ENCODE measurements at regions not wholly inside any gene's neighbourhood (a gene's known extent, or its start where the extent isn't known, plus 50 kb on each side); places are given as distances from the start of the nearest gene placed in this dataset.

DNA sequence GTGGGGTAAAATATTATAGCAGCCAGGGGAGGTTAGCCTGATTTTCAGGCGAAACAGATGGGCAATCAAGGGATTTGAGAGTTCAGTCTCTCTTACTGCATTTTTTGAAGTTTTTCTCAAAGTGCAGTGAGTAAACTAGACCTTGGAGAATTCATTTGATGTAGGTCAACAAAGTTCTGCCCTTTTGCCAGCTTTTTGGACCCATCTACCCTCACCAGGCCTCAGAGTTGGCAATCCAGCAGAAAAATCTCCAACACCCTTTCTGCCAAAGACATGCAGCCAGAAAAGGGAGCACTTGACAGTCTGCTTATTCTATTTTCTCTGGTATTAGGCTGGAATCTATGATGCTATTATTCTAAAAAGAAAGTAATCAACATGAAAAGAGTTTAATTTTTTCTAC is 162.2 kb upstream of the TOM1L1 start:
- no peak for DNase-seq

DNA sequence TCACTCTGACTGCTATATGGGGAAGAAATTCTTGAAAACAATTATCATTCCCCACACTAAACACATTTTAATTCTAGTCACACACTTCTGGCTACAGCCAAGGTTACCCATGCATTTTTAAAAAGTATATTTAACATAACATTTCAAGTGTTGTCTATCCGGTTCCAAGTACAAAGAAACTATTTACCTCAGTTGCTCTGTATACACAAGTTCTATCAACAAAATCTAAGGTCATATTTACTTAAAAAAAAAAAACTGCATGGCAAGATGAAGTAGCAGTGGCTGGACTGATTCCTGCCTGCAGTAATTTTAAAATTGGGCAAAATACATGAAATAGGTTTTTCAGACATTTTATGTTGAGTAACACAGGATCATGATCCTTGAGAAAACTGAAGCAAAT is 155.9 kb upstream of the TOM1L1 start:
- no peak for DNase-seq

DNA sequence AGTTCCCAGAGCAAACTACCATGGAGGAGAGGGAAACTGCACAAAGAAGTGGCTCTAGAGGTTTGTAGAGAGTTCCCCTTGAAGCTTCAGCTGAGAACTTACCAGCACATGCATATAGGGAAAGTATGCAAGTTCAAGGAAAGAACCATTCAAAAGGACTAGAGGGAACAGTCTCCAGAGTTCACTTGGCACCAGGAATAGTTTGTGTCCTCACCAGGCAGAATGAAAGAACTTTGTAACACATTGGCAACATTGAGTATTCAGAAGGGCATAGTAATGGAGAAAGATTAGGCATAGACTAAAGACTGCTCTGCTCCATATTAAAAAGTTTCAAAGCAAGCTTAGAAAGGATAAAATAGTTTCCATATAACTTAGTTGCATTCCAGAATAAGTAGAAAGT is 155.4 kb upstream of the TOM1L1 start:
- DNase-seq = no peak

DNA sequence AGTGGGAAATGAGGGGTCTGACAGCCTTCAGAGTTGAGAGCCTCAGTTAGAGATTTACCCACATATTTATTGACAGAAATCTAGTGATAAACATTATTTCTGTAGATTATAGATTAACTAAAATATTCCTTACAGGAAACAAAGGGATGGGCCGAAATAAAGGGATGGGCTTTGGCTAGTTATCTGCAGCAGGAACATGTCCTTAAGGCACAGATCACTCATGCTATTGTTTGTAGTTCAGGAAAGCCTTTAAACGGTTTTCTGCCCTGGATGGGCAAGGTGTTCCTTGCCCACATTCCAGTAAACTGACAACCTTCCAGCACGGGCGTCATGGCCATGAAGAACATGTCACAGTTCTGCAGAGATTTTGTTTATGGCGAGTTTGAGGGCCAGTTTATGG is 154.8 kb upstream of the TOM1L1 start:
- no peak for DNase-seq

DNA sequence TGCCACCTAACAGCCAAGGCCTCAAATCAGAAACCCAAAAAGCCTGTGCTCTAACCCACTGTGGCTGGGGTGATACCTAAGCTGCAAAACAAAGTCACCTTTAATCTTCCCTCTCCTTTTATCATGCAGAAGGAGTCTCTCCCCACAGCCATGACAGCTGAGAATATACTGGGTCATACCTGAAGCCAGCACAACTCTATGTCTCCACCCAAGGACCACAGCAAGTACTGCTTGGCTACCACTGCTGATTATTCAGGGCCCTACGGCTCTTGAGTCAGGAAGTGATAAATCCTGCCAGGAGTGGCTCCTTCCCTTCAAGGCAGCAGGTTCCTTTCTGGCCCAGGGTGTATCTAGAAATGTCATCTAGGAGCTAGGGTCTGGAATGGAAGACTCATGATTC is 151.5 kb upstream of the TOM1L1 start:
- no peak for DNase-seq

DNA sequence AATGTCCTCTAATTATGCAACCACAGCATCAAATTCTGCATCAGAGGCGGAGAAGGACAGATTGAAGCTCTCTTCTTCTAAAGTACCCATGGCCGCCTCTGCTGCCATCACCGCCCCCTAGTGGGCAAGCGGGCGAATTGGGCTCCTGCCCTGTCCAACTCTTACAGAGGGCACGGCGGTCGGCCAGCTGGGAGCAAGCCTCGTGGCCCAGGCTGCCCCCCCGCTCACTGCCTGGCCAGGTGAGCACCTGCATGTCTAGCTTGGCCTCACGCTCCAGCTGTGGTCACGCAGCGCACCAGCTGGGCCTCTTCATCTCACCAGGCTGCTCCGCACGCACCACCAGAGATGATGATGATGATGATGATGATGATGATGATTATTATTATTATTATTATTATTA is 146.1 kb upstream of the TOM1L1 start:
- no peak for DNase-seq

DNA sequence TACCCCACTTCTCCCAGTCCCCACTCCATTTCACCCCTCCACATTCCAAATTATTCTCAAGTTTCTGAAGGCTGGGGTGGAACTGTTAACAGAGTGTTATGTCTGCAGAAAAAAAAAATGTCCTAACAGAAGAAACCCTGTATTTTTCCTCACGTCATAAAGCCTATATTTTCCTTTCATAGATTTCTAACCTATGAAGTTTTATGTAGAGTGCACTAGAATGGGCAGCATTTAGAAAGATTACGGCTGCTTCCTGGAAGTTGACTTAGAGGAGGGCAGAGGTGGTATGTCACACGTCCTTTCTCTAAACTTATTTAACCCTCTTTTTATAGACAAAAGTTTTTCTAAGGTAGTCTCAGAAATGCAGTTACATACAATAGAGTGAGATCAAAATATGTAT is 139.8 kb upstream of the TOM1L1 start:
- no peak for DNase-seq

DNA sequence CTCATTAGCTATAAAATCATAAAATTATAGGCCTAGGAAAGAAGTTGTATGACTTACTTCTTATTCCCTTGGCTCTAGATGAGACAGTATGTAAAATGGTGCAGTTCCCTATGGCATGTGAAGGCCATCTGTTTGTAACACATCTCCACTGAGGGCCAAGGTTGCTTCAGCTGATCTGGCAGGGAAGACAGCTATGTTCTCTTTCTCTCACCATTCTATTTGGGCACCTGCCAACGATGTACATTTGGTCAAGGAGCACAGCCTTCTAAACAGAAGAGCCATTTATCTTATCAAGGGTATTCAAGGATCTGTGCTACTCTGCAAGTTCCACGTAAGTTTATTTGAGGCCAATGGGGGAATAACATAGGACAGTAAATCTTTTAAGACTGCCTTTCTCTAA is 129.8 kb upstream of the TOM1L1 start:
- no peak for DNase-seq

DNA sequence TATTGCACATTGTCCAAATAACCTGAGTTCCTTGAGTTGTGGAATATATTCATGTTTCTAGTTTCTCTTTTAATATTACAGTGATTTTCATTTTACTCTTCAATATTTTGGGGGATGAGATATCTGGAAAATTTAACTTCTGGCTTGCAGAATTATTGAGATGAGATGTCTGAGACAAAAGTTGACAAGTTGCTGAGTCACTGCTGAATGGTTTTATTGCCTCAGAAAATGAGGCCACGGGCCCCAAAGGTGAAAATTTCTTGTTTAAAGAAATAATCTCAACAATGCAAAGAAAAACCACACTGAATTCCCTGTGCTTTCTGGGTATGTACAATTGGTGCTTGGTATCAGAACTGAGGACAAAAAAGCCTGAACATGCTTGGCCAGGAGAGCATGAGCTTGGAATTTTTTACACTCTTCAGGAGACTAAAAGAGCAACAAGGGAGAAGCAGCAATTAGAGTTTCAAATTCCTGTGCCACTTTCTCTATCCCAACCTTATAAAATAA is 129.2 kb upstream of the TOM1L1 start:
- DNase-seq = no peak

DNA sequence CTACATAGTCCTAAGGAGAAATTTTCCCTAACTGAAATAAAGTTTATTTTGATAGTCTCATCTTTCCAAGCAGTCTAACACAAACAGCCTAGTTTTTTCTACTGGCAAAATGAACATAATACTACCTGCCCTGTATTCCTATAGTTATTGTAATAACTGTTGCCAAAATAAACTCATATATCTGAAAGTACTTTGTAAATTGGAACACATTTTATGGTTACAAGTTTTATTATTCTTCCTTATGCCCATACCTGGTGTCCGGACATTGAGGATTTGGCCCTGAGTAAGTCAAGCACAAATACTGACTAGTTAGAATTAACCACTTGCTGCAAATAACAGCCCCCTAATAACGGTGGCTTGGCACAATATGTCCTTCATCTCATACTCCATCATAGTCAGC is 120.4 kb upstream of the TOM1L1 start:
- DNase-seq = no peak

DNA sequence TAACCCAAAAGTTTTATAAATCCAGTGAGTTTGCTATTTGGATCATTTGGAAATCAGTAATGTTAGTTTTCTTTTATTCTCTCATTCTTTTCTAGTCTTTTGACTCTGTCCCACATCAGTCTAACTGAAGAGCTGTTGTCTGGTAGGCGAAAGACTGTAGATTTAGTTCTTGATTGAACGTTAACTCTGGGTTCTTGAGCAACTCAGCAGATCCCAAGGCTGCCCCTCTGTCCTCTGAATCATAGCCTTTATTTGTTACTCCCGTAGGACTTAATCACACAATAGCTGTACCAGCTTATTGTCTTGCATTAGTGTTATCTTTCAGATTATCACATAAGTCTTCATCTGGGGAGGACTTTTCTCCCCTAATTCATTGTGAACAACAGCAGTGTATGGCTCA is 119.3 kb upstream of the TOM1L1 start:
- no peak for DNase-seq

DNA sequence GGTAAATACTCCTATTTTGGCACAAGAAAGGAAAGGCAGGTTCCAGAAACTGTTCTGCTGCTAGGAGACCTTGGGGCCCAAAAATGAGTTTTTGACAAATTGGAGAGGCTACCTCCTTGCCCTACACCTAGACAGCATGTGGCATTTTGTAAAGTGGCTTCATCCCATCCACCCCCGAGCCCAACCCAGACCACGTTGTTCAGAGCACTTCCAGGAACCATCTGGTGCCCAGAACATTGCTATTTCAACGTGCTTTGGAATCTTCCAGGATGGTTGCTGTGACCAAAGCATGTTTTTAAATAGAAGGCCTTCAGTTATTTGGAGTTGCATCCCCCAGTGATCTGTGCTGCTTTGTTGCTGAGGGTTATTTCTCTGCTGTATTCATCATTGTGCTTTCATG is 116.3 kb upstream of the TOM1L1 start:
- DNase-seq = no peak

DNA sequence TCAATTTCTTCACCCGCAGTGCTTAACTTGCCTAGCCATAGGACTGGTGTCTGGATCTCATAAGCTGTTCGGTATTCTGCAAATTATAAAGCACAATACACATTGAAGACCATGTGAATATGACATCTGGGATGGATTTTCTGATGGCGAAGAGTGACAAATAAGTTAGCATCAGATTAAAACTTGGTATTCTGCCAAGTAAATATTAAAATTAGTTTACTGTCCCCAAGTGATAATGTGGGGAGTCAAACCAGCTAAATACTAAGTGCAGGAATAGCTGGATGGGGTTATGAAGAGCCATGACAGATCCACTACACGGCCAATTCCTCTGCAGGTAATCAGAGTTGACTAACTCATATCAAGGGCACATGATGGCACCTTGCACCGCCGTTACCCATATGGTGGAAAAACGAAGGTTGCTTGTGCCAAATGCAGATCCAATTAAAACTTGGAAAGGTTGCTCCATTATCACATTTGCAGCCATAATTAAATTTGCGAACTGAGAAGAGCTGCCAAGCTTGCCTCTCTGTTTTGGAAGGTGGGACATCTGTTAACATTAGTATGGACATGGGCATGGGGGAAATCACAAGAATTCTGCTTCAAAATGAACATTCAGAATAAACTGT is 114.9 kb upstream of the TOM1L1 start:
- no peak for DNase-seq

DNA sequence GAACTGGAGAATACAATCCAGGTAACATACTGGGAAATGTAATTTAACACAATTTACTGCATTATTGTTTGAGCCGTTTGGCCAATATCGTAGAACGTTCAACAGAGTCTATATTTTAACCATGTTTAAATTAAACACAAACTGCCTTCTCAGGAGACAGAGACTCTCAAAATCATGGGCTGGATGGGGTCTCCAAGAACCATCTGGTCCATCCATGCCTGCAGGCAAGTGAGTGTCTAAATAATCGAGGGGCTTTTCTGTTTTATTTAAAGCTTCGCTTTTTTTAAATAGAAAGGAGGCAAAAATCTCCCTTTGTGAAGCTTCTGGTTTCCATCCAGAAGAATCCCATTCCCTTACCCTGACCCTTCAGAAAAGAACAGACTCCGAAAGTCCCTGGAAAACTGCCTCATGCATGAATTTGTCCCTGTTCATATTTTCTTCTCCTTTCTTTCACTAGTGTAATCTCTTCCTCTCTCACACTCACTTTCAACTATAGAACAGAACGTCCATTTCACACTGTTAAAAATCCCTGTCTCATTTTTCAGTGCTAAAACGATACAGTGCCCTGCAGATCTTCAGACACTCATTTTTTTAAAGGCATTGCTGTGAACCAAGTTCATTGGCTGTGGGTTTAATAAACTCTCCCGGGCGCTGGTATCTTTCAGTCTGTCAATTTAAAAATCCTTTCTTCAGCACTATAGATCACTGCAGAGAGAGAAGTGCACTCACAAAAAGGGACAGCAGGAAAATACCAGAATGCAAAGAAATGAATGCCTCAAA is 111.4 kb upstream of the TOM1L1 start:
- DNase-seq = no peak

DNA sequence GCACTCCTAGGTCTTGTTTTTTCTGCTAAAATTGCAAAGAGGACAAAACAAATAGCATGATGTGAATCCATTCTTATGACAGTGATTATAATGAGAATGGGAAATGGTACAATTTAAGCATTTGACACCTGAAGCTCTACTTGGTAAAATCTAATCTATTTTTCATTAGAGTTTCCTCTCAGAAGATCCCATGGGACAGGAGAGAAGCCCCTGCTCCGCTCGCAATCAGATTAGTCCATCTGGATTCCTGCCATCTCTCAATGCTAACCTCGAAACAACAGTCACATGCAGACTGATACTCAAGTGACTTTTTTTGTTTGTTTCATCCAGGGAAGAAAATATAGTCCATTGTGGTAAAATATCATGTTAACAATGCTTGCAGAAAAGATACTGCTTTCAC is 107.4 kb upstream of the TOM1L1 start:
- DNase-seq = no peak

DNA sequence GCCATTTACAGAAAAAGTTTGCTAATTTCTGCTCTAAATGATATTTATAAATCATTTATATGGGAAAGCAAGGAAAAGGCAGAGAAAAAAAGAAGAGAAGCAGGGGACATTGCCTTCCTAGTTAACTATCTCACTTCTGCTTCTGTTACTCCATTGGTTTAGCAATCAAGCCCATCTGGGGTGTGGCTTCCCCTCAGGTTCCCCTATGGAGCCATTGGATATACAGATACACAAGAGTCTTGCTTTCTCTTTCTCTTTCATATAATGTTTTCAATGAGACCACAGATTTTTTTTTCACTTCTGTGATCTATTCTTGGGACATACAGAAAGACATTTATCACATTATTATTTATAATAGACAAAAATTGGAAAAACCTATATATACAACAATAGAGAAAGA is 105.6 kb upstream of the TOM1L1 start:
- DNase-seq = no peak

DNA sequence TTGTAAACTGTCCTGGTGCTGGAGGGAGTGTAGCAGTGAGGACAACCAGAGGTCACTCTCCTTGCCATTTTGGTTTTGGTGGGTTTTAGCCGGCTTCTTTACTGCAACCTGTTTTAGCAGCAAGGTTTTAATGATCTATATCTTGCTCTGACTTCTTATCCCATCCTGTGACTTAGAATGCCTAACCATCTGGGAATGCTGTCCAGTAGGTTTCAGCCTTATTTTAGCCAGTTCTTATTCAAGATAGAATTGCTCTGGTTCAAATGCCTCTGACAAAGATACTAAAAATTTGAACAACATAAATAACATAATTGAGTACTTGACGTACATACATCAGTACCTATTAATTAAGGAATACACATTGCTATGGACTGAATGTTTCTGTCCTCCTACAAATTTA is 93.3 kb upstream of the TOM1L1 start:
- no peak for DNase-seq

DNA sequence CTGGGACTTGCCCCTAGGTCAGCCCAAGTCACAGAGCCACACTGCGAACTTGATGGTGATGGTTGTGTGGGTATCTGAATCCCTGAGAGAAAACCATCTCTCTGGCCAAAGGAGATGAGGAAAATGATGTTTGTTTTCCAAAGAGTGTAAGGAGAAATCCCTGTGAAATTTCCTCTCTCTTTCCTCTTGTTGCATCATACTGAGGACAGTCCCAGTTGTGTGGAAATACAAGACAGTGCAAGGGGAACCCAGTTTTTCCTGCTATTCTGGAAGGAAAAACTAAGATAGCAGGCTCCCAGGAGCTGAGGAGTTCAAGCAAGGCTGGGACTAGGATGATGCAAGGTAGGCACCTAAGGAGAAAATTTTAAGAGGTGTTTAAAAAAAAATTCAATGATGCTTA is 86.8 kb upstream of the TOM1L1 start:
- DNase-seq = no peak

DNA sequence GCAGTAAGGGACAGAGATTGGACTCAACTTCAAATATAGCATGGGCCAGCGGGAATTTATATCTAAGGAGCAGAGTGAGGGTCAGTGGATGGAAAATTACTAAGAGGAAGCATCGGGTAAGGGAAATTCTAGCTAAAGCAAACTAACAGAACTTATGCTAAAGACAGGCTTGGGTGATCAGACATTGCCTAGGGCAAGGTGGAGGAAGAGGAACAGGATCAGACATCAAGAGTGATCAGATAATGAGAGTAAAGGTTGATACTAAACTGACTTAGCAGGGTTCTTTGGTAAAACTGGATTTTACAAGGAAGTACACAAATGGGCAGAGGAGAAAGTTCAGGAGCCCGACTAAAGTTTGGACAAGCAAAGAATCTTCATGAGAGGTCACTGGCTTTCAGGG is 86.3 kb upstream of the TOM1L1 start:
- no peak for DNase-seq

DNA sequence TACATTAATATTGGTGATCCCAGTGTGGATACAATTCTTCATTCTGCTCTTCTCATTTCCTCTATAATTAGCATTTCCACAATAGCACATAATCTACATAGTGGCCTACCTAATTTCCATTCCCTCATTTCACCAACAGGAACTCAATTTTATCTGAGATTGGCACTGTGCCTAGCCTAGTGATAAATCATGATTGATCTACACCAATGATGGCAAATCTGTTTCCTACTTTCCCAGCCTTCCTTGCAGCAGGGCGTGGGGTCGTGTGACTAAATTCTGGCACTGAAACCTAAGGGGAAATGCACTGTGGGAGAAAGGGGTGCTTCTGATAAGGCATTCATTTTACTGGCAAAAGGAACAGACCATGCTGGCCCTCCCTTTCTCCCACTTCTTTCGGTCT is 66.6 kb upstream of the TOM1L1 start:
- DNase-seq = no peak

DNA sequence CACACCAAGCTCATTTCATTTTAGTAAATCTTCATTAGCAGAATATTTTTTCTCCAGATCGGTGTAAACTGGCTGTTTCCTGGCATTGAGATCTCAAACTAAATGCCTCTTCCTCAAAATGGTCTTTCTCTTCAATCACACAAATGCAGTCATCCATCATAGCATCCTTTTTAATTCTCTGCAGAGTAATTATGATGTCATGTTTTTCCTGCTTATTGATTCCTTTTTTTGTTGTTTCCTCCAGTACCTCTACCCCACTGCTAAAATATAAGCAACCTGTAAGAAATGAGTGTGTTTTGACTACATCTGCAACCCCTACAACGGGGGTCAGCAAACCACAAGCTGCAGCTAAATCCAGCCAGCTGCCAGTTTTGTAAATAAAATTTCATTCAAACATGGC is 65.6 kb upstream of the TOM1L1 start:
- no peak for DNase-seq

DNA sequence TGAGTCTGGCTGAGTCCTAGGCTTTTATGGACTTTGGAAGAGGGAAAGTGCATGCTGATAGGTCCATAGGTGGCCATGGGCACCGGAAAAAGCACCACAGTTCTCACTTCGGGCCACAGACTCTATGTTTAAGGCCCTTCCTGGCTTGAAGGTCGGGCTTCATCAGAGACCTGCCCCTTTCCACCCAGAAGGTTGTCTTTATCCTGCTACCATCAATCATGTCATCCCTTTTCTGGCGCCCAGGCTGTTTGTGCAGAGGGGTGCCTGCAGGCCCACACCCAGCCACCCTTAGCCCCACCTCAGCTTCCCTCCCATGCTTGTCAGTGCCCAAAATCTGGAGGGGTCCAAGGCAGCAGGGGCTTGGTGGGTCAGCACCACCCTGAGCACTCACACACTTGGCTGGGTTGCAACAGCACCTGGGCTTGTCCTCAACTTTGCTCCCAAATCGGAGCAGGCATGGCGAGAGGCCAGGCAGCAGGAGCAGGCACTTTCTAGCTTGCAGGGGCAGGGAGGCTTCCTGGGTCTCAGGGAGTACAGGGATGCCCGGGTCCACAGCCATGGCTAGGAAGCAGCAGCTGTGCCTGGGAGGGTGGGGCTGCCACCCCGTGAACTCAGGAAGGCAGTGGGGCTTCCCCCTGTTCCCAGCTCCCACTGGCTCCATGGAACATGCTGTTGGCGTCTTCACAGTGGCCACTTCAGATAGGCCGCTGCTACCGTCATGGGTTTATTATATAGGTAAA is 63.8 kb upstream of the TOM1L1 start:
- DNase-seq = no peak

DNA sequence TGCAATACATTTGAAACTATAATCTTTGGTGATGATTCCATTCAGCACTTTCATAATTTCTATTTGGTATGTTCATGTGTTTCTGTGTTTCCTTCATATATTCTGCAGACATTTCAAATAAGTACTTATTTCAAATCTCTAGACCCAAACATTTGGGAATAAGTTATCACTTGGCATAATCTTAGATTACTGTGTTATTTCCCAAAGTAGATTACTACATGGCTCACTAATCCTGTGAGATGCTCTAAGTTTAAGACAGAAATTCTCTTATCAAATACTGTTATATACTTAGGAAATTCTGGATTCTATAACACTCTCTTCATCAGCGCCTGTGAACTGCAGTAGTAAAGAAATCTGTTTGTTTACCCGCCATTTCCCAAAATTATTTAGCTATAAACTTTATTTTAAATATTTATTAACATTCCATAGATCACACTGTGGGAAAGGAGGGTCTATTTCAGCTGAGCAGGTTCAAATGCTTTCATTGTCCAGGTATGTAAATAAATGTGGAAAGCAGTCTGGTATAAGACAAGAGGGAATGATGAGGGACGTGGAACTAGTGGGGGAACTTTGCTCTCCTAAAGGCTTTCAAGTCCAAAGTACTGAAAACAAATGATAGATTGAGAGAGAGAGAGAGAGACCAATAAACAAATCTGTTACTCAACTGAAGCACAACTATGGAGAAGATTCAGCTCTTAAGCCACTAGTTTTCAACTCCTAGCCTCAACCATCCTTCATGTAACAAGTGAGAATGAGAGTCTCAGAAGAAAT is 61.8 kb upstream of the TOM1L1 start:
- no peak for DNase-seq
